ENCODE measurements at regions not wholly inside any gene's neighbourhood (a gene's known extent, or its start where the extent isn't known, plus 50 kb on each side); places are given as distances from the start of the nearest gene placed in this dataset.

DNA sequence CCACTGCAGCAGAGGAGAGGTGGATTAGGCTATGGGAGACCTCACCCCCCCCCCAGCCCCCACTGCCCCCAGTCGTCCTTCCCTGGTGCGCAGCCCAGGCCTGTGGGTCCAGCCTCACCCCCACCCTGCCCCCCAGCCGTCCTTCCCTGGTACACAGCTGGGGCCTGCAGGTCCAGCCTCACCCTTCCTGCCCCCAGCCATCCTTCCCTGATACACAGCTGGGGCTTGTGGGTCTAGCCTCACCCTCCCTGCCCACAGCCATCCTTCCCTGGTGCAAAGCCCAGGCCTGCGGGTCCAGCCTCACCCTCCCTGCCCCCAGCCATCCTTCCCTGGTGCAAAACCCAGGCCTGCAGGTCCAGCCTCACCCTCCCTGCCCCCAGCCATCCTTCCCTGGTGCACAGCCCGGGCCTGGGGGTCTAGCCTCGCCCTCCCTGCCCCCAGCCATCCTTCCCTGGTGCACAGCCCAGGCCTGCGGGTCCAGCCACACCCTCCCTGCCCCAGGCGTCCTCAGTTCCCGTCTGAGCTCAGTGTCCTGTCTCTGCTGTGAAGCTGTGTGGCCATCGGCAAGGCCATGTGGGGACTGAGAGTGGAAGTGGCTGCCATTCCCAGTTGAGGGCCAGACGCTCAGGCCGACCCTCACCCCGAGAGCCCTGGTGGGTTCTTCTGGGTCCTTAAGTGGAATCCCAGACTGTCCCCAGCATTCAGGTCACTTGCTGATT is 86.8 kb upstream of the SNTG2 start:
- TF ChIP-seq EZH2 (IDR thresholded peaks at IDR 0.05; ENCODE audit: low read depth): no peak
- TF ChIP-seq, protein P1, sequence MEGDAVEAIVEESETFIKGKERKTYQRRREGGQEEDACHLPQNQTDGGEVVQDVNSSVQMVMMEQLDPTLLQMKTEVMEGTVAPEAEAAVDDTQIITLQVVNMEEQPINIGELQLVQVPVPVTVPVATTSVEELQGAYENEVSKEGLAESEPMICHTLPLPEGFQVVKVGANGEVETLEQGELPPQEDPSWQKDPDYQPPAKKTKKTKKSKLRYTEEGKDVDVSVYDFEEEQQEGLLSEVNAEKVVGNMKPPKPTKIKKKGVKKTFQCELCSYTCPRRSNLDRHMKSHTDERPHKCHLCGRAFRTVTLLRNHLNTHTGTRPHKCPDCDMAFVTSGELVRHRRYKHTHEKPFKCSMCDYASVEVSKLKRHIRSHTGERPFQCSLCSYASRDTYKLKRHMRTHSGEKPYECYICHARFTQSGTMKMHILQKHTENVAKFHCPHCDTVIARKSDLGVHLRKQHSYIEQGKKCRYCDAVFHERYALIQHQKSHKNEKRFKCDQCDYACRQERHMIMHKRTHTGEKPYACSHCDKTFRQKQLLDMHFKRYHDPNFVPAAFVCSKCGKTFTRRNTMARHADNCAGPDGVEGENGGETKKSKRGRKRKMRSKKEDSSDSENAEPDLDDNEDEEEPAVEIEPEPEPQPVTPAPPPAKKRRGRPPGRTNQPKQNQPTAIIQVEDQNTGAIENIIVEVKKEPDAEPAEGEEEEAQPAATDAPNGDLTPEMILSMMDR (conservative IDR thresholded peaks at IDR 0.05): no peak
- no peaks in the 10 kb centered on the region for H3K79me2 ChIP-seq (ENCODE audit: low read depth)
- H3K4me2 ChIP-seq: no peak overlapping the region
- H4K20me1 ChIP-seq (ENCODE audit: insufficient read depth): no peaks in the 10 kb centered on the region
- H3K9me3 ChIP-seq (ENCODE audit: insufficient read depth, low read depth): no peaks in the 10 kb centered on the region
- H3F3A ChIP-seq (ENCODE audit: insufficient read depth, low read depth): no peaks in the 10 kb centered on the region
- H3K27me3 ChIP-seq (ENCODE audit: insufficient read depth, low read depth): peaks cover 76% of the 10 kb centered on the region
- no peak for DNase-seq
- no peak overlapping the region for H2AFZ ChIP-seq
- no peak overlapping the region for H3K27ac ChIP-seq
- intact Hi-C loops (cut with micrococcal nuclease; ENCODE audit: unreplicated experiment): no loop called here
- H3K4me1 ChIP-seq (replicated peaks; ENCODE audit: insufficient read depth): no peaks in the 10 kb centered on the region
- no peaks in the 10 kb centered on the region for H3K36me3 ChIP-seq (ENCODE audit: low read depth)
- no peaks in the 10 kb centered on the region for H3K9me2 ChIP-seq (ENCODE audit: insufficient read depth)
- ChIA-PET CTCF (no interaction called here), POLR2A (ENCODE audit: unreplicated experiment) (no interaction called here)
- no TSS peak for BruUV-seq (replicated peaks)
- no peak overlapping the region for H3K4me3 ChIP-seq

DNA sequence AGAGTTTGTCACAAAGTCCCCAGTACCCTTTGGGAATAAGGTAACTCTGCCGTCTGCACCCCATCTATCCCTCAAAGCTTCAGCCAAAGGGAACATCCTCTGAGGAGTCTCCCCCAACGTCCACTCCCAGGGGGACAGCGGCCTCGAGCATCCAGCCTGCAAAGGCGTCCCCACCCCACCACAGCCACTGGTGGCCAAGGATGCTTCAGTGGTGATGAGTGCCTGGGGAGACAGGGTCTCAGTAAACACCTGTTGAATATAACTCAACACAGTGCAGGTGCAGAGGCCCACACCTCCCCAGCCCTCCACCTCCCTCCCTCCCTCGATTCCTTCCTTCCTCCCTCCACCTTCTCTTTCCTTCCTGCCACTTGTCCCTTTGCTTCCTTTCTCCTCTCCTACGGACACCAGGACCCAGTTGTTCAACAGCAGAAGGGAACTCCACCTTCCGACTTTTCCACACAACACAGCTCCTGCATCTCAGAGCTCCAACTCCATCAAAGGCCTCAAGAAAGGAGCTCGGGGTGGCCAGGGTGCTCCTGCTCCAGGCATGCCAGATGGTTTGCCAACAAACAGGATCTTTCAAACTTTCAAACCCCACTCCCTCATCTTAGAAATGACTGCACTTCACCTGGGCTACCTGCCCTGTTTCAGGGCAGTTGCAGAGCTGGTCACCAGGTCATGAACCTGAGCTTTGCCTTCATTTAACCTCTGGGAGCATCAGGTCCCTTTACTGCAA is 87.8 kb upstream of the SNTG2 start:
- Histone ChIP-seq H4K20me1 (ENCODE audit: insufficient read depth) (no peaks in the 10 kb centered on the region), H3K36me3 (ENCODE audit: low read depth) (no peaks in the 10 kb centered on the region), H3K9me2 (ENCODE audit: insufficient read depth) (no peaks in the 10 kb centered on the region), H3K27ac (no peak overlapping the region), H3F3A (ENCODE audit: insufficient read depth, low read depth) (no peaks in the 10 kb centered on the region), H2AFZ (no peak overlapping the region), H3K27me3 (ENCODE audit: insufficient read depth, low read depth) (peaks cover 86% of the 10 kb centered on the region), H3K4me3 (no peak overlapping the region), H3K79me2 (ENCODE audit: low read depth) (no peaks in the 10 kb centered on the region), H3K9me3 (ENCODE audit: insufficient read depth, low read depth) (no peaks in the 10 kb centered on the region), H3K4me1 (replicated peaks; ENCODE audit: insufficient read depth) (no peaks in the 10 kb centered on the region), H3K4me2 (no peak overlapping the region)
- ChIA-PET POLR2A (ENCODE audit: unreplicated experiment) (no interaction called here), CTCF (no interaction called here)
- BruUV-seq (replicated peaks): no TSS peak
- TF ChIP-seq, protein P1 (conservative IDR thresholded peaks at IDR 0.05): no peak
- TF ChIP-seq EZH2 (IDR thresholded peaks at IDR 0.05; ENCODE audit: low read depth): no peak
- no peak for DNase-seq
- intact Hi-C loops (cut with micrococcal nuclease; ENCODE audit: unreplicated experiment): no loop called here

DNA sequence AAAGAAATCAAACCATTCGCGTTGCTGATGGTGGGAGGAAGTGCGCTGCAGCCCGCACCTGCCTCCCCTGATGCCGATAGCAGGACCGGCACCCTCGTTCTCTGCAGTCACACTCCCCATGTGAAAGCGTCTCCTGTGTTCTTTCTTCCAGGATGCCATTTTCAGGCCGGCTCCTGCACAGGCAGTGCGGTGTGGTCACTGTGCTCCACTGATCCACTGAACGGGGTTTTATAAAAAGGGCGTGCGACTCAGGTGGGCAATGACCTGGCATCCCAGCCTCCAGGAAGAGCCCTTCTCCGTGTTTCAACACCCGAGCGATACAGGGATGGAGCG is 88.3 kb upstream of the SNTG2 start:
- intact Hi-C loops (cut with micrococcal nuclease; ENCODE audit: unreplicated experiment): no loop called here
- H3K79me2 ChIP-seq (ENCODE audit: low read depth): no peaks in the 10 kb centered on the region
- TF ChIP-seq, protein P1 (conservative IDR thresholded peaks at IDR 0.05): no peak
- no peak for TF ChIP-seq EZH2 (IDR thresholded peaks at IDR 0.05; ENCODE audit: low read depth)
- H3K36me3 ChIP-seq (ENCODE audit: low read depth): no peaks in the 10 kb centered on the region
- no peaks in the 10 kb centered on the region for H3K4me1 ChIP-seq (replicated peaks; ENCODE audit: insufficient read depth)
- no peak overlapping the region for H3K4me2 ChIP-seq
- no peak overlapping the region for H3K4me3 ChIP-seq
- CTCF ChIA-PET: no interaction called here
- peaks cover 88% of the 10 kb centered on the region for H3K27me3 ChIP-seq (ENCODE audit: insufficient read depth, low read depth)
- no peaks in the 10 kb centered on the region for H3K9me2 ChIP-seq (ENCODE audit: insufficient read depth)
- no peak overlapping the region for H2AFZ ChIP-seq
- H3K9me3 ChIP-seq (ENCODE audit: insufficient read depth, low read depth): no peaks in the 10 kb centered on the region
- H3K27ac ChIP-seq: no peak overlapping the region
- POLR2A ChIA-PET (ENCODE audit: unreplicated experiment): no interaction called here
- no peak for DNase-seq
- H4K20me1 ChIP-seq (ENCODE audit: insufficient read depth): no peaks in the 10 kb centered on the region; the same call in 1 of the 2 replicates
- BruUV-seq (replicated peaks): no TSS peak
- H3F3A ChIP-seq (ENCODE audit: insufficient read depth, low read depth): no peaks in the 10 kb centered on the region
